ENCODE measurements at regions not wholly inside any gene's neighbourhood (a gene's known extent, or its start where the extent isn't known, plus 50 kb on each side); places are given as distances from the start of the nearest gene placed in this dataset.
A peak's percentile ranks its signal among the peaks of the same experiment; 100 is the strongest.

DNA sequence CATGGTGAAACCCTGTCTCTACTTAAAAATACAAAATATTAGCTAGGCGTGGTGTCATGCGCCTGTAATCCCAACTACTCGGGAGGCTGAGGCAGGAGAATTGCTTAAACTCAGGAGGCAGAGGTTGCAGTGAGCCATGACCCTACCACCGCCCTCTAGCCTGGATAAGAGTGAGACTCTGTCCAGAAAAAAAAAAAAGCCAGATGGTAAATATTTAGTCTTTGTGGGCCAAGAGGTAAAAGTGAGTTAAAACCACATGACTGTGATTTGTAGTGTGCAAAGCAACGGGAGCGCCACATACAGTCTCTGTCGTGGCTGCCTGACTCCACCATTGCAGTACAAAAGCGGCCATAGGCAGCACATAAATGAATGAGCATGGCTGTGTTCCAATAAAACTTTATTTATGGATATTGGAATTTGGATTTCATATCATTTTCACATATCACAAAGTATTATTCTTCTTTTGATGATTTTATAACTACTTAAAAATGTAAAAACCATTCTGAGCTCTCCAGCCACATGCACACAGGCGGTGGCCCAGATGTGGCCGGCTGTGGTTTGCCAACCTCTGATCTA is 51.8 kb upstream of the CASZ1 start:
- no peak for DNase-seq (ENCODE audit: low read depth)

DNA sequence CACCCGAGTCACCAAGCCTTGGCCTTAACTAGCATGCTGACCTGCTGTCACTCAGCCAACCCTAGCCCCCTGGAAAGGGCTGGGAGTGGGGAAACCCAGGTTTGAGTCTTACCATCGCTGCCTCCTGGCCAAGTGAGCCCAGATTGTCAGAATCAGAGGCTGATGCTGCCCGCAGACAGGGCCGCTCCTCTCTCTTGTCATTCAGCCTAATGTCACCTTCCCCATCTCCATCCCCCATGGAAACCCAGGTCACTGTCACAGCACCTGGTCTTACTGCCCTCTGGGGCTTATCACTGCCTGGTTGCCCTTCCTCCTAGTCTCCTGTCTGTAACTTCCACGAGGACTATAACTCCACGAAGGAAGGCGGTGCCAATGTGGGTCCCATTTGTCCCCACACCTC is 53.6 kb upstream of the CASZ1 start:
- no peak for DNase-seq (ENCODE audit: low read depth)

DNA sequence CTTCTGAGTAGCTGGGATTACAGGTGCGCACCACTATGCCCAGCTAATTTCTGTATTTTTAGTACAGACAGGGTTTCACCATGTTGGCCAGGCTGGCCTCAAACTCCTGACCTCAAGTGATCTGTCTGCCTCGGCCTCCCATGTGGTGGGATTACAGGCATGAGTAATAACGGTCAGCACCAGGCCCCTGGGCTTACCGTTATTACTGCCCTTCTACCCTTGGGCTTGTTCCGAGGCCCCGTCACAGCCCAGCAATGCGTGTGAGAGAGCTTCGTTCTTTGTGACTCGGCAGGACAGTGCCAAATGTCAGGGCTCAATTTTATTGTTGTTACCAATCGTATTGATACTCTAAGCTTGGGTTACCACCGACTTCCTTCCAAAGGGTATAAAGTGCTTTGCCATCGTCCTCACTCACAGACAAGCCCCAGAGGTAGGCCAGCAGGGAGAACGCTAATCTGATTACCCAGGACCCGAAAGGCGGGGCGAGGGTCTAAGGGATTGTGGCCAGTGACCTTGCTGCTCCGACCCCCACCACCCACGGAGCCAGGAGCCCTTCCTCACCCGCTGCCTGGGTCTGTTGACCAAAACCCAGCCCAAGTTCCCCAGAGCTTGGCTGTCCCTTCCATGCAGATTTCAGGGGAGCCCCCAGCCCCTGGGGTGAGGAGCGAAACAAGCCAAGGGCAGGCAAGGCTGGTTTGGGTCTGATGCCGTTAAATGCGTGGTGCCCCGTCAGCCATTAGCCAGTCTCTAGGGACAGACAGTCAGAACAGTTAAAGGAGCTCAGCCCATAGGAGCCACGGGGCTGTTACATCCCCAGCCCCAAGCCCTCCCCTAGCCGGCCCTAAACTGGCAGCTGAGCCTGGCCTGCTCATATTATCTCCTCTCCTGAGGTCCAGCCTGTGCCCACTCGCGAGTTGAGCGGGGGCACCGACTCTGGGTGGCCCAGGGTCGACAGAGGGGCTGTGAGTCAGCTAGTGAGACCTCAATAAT is 54.9 kb upstream of the CASZ1 start:
- DNase-seq (ENCODE audit: low read depth) = no peak

DNA sequence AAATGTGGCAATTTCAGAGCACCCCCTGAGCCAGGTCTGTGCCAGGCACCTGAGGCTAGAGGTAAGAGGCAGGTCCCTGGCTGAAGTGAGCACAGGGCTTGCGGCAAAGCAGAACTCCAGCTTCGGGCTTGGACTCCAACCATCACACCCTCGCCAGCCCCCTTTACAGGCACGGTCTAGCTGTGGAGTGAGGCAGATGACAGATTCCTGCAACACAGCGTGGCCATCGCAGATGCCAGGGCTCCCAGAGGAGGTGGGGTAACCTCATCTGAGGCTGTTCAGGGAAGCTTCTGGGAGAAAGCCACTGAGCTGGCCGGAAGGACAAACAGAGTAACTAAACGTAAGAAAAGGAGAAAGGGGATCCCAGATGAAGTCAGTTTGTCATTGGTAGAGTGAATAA is 55.6 kb upstream of the CASZ1 start:
- no peak for DNase-seq (ENCODE audit: low read depth)

DNA sequence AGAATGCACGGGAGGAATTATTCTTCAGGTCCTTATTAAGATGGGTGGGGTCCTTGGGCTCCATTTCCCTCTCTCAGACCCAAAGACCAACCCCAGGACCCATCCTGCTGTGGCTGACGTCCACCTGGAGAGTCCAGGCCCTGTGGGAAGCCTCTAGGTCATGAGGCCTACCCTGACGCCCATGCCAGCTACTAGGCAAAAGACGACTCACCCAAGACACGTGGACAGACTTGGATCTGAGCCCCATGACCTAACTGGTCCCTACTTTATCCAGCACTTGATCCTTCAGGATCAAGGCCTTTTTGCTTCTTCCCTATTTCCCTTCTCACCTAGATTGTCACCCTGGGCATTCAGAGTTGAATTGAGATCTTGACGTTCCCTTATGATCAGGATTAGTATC is 56.0 kb upstream of the CASZ1 start:
- no peak for DNase-seq (ENCODE audit: low read depth)

DNA sequence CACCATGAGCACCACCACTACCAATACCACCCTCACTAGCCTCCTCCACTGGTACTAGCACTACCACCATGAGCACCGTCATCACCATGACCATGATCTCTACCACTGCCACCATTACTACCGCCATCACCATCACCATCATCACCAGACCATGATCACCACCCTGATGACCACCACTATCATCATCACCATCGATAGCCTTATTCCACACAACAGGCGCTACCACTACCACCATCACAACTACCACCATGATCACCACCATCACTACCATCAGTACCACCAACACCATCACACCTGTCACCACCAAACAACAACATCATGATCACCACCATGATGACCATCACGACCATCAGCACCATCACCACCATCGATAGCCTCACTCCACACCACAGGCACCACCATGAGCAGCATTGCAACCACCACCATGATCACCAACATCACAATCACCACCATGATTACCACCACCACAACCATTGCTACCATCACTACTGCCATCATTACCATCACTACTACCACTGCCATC is 56.6 kb upstream of the CASZ1 start:
- no peak for DNase-seq (ENCODE audit: low read depth)

DNA sequence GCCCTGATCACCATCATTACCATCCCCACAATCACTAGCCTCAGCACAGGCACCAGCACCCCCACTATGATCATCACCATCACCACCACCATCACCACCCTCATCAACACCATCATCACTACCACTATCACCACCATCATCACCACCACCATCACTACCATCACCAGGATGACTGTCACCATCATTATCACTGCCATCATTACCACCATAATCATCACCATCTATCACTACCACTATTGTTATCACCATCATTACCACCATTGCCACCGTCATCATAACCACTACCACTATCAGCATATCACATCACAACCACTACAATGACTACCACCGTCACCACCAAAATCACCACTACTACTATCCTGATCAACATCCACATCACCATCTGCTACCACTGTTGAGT is 57.3 kb upstream of the CASZ1 start:
- no peak for DNase-seq (ENCODE audit: low read depth)

DNA sequence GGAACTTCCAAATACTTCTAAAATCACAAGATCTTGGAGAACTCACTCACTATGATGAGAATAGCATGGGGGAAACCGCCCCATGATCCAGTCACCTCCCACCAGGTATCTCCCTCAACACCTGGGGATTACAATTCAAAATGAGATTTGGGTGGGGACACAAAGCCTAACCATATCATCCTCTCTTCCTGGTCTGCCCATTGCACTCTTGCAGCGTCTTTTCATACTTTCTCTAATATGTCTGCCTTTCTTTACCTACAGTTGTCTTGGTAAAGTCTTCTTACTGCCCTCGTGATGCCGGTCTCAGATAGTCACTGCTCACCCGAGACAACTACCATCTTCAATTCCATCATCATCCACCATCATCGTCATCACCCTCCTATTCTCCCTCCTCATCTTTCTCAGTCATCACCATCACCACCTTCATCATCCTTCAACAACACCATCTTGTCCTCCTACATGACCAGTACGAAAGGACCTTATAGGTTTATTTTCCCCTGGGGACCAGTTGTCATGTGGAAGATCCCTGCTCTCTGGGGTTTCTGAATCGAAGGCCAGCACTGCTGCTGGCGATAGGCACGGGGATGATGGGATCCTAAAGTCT is 58.5 kb upstream of the CASZ1 start:
- no peak for DNase-seq (ENCODE audit: low read depth)

DNA sequence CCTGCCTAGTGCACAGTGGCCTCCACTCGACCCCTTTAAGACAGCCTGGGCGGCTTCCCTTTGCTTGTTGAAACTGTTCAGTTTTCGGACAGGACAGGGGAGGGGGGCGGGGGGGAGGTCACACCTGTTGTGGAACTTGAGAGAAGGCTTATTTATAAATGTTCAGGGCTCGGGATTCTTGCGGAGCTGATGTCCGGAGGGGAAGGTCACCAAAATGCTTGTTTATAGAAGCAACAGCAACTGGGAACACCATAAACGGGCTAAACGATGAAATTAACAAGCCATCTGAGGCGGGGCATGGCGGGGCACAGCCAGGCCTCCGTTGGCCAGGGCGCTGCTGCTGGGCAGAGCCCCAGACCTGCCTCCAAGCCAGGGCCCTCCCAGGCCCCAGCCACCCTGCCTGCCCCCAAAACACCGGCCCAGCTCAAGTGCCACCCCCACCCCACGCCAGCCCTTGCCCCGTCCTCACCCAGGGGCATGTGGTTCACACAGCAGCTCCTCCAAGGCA is 59.8 kb upstream of the CASZ1 start:
- no peak for DNase-seq (ENCODE audit: low read depth)

DNA sequence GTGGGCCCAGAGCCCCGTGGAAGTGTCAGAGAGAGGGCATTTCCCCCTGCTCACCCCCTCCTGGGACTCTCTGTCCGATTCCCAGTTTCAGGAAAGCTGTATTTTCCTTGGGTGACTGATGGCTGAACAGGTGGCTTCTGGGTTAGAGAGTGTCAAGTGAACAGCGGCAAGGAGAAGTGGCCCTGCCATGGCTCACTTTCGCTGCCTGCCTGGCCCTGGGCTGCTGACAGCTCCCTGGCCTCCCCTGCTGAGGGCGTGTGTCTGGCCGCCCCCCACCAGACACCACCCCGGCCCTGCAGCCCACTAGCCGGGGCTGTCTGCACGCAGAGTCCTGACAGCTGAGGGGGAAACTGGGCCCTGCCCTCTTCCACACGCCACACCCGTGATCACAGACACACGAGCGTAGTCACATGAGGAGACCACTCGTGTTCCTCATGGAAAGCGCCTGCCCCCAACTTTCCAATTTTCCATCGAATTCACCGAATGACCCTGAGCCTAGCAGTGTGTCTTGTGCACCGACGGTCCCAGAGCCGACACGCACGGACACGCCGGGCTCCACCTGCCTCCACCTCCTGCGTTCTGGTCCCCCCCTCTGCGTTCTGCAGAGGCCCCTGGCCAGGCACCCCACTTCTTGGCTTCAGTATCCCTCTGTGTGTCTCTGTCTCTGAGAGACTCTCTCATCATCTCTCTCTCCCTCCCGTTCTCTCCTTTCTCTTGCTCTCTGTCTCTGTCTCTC is 60.6 kb upstream of the CASZ1 start:
- no peak for DNase-seq (ENCODE audit: low read depth)

DNA sequence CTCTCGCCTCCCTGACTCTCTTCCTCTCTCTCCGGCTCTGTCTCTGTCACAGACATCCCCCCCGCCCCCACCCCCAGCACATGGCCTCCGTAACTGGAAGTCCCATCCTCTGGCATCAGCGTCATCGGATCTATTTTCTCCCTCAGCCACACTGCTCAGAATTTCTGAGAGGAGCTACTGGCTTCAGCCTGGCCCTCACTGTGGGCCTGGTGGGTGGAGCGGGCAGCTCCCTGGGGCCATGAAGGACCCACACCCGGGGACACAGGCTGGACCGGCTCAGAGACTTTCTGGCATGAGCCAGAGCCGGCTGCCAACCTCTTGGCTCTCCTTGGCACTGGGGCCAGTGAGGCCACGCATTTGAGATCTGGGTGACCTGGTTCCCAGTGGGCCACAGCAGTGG is 61.2 kb upstream of the CASZ1 start:
- DNase-seq (ENCODE audit: low read depth) = no peak

DNA sequence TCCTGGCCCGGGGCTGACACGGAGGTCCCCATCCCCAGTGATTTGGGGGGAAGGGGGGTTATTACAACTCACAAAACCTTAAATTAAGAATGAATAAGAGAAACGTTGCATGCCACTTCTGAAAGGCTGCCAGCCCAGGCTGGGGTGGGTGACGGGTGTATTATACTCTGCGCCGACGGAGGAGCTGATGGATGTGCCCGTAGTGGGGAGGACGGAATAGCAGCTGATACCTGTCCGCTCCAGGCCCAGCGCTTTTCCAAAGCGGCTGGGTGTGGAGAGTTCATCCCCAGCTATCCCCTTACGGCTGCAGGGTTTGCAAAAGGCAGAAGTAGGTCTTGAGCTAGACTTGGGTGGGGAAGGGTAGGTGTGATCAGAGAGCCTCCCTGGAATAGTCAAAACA is 63.8 kb upstream of the CASZ1 start:
- no peak for DNase-seq (ENCODE audit: low read depth)

DNA sequence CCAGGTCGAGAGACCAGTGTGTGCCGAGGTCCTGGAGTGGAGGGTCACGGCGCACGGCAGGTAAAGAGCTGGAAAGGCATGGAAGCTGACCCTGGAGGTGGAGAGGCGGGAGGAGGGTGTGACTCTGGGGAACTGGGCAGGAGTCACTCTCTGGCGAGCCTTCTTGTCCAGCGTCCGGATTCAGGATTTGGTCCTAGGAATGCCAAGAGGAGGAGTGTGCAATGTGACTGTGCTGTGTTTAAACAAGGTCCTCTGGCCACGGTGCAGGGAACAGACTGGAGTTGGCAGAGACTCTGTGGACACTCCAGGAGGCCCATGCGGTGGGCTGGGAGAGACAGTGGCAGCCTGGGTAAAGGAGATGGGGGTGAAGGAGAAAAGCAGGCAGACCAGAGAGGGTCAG is 64.2 kb upstream of the CASZ1 start:
- DNase-seq (ENCODE audit: low read depth) = no peak

DNA sequence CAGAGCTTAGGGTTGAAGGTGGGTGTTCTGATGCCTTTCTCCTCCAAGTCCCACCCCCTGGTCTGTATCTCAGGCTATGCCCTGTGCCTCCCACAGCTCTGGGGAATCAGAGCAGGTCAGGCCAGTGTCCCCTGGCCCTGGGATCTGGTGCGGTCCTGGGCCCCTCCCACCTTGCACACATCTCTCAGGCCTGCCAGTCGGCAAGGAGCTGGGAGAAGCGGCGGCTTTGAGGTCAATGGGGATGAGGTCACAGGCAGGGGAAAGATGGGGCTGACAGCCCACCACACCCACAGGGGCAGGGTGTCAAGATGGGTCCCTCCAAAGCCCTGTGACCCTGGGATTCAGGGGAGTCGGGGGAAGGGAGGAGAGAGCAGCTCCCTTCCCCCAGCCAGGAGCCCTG is 65.4 kb upstream of the CASZ1 start:
- no peak for DNase-seq (ENCODE audit: low read depth)

DNA sequence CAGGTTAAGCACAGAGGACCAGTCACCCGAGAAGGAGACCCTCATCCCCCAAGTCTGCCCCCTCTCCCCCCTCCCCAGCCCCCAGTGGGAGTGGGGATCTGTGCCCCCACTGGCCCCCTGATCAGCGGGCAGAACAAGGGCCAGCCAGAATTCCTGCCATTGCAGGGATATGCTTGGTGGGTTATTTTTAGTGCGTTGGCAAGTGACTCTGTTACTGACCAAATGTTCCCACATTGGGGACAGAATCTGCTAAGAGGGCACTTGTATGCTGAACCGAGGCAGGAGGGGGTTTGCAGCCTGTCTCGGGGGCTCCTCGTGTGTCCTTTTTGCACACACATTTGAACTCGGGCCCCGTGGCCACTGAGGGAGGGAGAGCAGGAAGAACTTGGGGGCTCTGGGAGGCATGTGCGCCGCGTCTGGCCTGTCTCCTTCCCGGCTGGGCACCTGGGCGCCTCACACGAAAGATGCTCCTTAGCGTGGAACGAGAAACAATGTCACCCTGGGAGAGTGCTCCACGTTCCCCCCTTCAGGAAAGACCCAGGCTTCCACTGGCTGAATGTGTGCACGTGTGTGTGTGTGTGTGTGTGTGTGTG is 66.4 kb upstream of the CASZ1 start:
- DNase-seq (ENCODE audit: low read depth) = no peak

DNA sequence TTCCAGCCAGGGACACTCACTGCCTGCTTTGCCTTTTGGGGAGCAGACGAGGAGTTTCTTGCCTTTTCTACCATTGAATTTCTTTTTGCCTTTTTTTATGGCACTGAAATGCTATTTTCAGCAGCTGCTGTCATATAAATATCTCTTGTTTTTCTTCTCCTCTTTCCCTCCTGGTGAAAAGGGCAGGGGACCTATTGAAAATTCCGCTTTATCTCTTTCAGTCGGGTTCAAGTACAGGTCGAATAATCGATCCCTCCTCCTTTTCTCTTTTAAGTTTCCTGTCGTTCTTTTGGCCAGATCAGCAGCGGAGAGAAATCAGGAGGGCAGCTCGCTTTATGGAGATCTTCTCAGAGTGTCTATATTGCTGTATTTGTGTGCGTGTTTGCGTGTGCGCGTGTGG is 67.4 kb upstream of the CASZ1 start:
- no peak for DNase-seq (ENCODE audit: low read depth)

DNA sequence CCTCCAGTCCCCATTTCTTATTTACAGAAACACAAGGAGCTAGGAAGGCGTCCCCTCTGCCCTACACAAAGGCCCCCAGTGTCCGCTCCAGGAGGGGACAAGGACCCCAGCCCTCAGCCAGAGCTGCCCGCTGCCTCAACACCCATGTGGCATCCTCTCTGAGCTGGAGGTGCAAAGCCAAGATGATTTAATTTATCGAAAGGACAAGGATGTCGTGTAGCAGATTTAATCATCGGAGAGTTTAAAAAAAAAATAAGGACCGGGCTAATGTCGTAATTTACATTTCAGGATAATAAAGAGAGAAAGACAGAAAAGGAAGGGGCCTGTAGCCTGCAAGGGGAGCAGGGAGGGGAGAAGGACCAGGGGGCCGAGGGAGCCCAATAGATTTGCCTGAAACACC is 68.3 kb upstream of the CASZ1 start:
- no peak for DNase-seq (ENCODE audit: low read depth)

DNA sequence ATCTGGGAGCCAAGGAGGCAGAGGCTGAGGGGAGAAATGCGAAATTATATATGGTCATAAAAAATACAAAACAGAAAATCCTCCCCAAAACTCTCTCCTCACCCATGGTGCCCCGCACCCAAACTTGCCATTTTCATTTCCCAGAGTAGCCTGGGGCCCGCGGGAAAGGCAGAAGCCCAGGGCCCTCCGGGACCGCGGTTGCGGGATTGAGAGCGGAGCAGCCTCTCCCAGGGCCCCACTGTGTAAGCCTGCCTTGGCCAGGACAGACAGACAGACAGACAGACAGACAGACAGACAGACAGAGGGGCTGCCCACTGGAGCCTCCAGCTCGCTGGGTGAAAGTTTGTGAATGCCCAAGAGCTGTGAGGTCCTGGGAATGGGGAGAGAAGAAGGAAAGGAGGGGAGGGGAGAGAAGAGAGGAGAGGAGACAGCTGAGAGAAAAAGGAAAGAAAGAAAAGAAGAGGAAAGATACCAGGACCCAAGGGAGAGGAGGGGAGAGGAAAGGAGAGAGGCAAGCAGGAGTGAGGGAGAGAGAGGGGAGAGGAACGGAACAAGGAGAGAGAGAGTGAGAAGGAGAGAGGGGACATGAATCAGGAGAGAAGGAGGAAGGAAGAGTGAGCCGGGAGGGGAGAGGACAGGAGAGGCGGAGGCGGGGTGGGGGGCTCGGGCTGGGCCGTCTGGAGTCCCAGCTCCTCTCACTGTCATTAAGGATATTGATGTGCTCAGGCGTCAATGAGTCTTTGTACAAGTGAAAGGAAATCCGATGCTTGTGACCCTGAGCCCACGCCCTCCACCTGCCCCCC is 69.3 kb upstream of the CASZ1 start:
- DNase-seq (ENCODE audit: low read depth) = no peak

DNA sequence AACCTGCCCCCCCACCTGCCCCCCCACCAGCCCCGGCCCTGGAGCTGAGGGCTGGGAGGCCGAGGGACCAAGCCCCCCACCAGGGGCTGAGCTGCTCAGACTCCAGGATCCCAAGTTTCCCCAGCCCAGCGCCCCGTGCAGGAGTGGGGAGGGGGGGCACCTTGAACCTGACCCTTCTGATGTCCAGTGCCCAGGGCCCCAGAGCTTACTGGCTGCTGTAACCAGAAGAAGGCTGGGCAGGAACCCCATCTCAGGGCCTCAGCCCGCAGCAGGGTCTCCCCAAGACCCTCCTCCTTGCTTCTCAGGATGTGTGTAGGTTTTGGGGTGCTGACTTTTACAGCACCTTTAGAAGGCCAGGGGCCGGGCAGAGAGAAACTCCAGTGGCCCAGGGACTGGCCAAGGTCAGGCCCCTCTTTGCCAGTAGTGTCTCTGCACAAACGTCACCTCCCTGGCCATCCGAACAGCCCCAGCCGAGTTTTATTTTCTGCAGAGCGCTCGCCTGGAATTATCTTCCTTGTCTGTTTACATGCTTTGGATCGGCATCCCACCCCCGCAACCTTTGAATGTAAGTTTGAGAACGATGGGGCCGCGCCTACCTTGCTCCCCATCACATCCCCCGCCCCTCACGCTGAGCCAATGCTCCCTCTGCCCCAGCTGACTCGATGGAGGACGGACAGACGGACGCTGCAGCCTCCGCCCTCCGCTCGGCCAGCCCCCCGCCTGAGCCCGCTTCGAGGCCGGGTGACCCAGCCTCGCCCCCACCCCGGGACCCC is 70.1 kb upstream of the CASZ1 start:
- peak; percentile 5 for DNase-seq (ENCODE audit: low read depth)

DNA sequence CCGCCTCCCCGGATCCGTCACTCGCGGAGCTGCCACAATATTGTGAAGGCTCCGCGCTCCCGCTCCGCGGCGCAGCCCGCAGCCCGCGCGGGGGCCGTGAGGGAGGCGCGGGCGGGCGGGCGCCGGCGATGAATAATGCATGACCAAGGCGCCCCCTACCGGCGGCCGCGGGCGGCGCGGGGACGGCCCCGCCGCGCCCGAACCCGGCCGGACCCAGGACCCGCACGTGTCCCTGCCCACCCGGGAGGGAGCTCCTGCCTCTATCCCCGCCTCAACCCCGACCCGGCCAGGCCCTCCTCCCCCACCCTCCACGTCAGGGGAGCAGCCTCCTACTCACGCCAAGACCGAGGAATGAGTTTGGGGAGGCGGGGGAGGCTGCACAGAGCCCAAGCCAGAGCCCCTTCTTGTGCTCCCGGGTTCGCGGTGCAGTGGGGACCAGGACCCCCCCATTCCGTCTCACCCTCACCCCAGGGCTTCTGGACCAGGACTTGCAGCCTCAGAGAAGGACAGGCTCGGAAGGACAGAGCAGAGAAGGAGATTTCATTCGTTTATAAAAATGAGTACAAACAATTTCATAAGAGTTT is 70.8 kb upstream of the CASZ1 start:
- DNase-seq (ENCODE audit: low read depth) = peak; percentile 39
